Natural killer cell (primary cell): ENCODE measurements at regions not wholly inside any gene's neighbourhood (a gene's known extent, or its start where the extent isn't known, plus 50 kb on each side); places are given as distances from the start of the nearest gene placed in this dataset.

Source experiments
- ATAC-seq, 3 donors: fragments of 150-1000 bp in 2 of 3; fragments of 200-7000 bp in 1 of 3; cut with Tn5 transposase; 1 replicate in 1 of 3; 2 replicates in 2 of 3; pipeline ENCODE4 v1.10.0; 2021; ENCODE audit warnings: mild to moderate bottlenecking in 2 of 3, moderate library complexity in 2 of 3
- DNase-seq, 2 donors: peaks; one replicate each; pipeline versions ENCODE4 v3.0.0 to v3.0.0-alpha.2; 2013 to 2021; ENCODE audit warnings: mixed read lengths in 1 of 2
- H3K27ac ChIP-seq: one replicate; pipeline ENCODE4 v1.5.1; 2013; ENCODE audit warnings: mild to moderate bottlenecking, low read length
- H3K27me3 ChIP-seq: one replicate; pipeline ENCODE4 v1.6.1; 2013; ENCODE audit warnings: low read length; ENCODE audit not compliant: control insufficient read depth, insufficient read depth
- H3K36me3 ChIP-seq: one replicate; pipeline ENCODE4 v1.6.1; 2013; ENCODE audit warnings: low read length; ENCODE audit not compliant: control insufficient read depth, insufficient read depth
- H3K4me1 ChIP-seq: one replicate; pipeline ENCODE4 v1.6.1; 2013; ENCODE audit warnings: low read length; ENCODE audit not compliant: control insufficient read depth, insufficient read depth
- H3K4me3 ChIP-seq: one replicate; pipeline ENCODE4 v1.5.1; 2013; ENCODE audit warnings: low read length
- H3K9me3 ChIP-seq: one replicate; pipeline ENCODE4 v1.6.1; 2013; ENCODE audit warnings: low read length; ENCODE audit not compliant: control insufficient read depth, insufficient read depth
- H3K27ac Mint-ChIP-seq, 2 donors: one replicate each; pipeline ENCODE4 v1.8.0; 2022; ENCODE audit warnings: mild to moderate bottlenecking in 2 of 2, mixed read lengths in 2 of 2, moderate library complexity in 1 of 2
- H3K27me3 Mint-ChIP-seq, 2 donors: one replicate each; pipeline ENCODE4 v1.8.0; 2022; ENCODE audit warnings: low read depth in 2 of 2, mixed read lengths in 2 of 2
- H3K36me3 Mint-ChIP-seq: one replicate; pipeline ENCODE4 v1.8.0; 2022; ENCODE audit warnings: mixed read lengths
- H3K4me1 Mint-ChIP-seq, 2 donors: one replicate each; pipeline ENCODE4 v1.8.0; 2022; ENCODE audit warnings: mixed read lengths in 2 of 2
- H3K4me3 Mint-ChIP-seq: one replicate; pipeline ENCODE4 v1.8.0; 2022; ENCODE audit warnings: mild to moderate bottlenecking, moderate library complexity, mixed read lengths
- H3K9me3 Mint-ChIP-seq, 2 donors: one replicate each; pipeline ENCODE4 v1.8.0; 2022; ENCODE audit warnings: mixed read lengths in 2 of 2
- WGBS: methylation state at CpG from one replicate; pipeline ENCODE4 v1.1.7; 2013; ENCODE audit warnings: missing lambda C conversion rate; ENCODE audit not compliant: insufficient coverage; 5-methylcytosine and 5-hydroxymethylcytosine counted together
- intact Hi-C: fragments of 100-400 bp; cut with micrococcal nuclease; formaldehyde crosslinking; loops from one replicate; pipeline ENCODE4 v1.14.2; 2022
- TF ChIP-seq, protein P1 (sequence below): fragments of 200-600 bp; IDR thresholded peaks from one replicate; pipeline ENCODE4 v1.8.0; 2022; ENCODE audit warnings: antibody characterized with exemption

GRCh38 chr6:128827675-128828464, 55.1 kb upstream of the LAMA2 start:
- H3K36me3 Mint-ChIP-seq: no peaks in the 10 kb centered on the region
- H3K27ac Mint-ChIP-seq: no peak overlapping the region
- Histone ChIP-seq H3K4me1 (no peaks in the 10 kb centered on the region), H3K27me3 (no peaks in the 10 kb centered on the region), H3K36me3 (no peaks in the 10 kb centered on the region), H3K4me3 (no peak overlapping the region), H3K27ac (no peak overlapping the region), H3K9me3 (no peaks in the 10 kb centered on the region)
- no peaks in the 10 kb centered on the region for H3K4me1 Mint-ChIP-seq
- no peak overlapping the region for H3K4me3 Mint-ChIP-seq
- TF ChIP-seq, protein P1, sequence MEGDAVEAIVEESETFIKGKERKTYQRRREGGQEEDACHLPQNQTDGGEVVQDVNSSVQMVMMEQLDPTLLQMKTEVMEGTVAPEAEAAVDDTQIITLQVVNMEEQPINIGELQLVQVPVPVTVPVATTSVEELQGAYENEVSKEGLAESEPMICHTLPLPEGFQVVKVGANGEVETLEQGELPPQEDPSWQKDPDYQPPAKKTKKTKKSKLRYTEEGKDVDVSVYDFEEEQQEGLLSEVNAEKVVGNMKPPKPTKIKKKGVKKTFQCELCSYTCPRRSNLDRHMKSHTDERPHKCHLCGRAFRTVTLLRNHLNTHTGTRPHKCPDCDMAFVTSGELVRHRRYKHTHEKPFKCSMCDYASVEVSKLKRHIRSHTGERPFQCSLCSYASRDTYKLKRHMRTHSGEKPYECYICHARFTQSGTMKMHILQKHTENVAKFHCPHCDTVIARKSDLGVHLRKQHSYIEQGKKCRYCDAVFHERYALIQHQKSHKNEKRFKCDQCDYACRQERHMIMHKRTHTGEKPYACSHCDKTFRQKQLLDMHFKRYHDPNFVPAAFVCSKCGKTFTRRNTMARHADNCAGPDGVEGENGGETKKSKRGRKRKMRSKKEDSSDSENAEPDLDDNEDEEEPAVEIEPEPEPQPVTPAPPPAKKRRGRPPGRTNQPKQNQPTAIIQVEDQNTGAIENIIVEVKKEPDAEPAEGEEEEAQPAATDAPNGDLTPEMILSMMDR: no peak
- intact Hi-C loops: no loop called here
- DNase-seq: no peak
- peaks cover 2 to 11% of the 10 kb centered on the region in 2 donors for H3K9me3 Mint-ChIP-seq
- ATAC-seq: no peak
- H3K27me3 Mint-ChIP-seq: no peaks in the 10 kb centered on the region
- WGBS: 88% methylated on average over 4 of the region's 5 CpGs

GRCh38 chr6:128826606-128827005, 56.3 kb upstream of the LAMA2 start:
- Mint-ChIP-seq H3K36me3 (no peaks in the 10 kb centered on the region), H3K9me3 (peaks cover 2 to 7% of the 10 kb centered on the region in 2 donors), H3K27me3 (no peaks in the 10 kb centered on the region), H3K4me3 (no peak overlapping the region), H3K27ac (no peak overlapping the region), H3K4me1 (no peaks in the 10 kb centered on the region)
- Histone ChIP-seq H3K9me3 (no peaks in the 10 kb centered on the region), H3K4me1 (no peaks in the 10 kb centered on the region), H3K27me3 (no peaks in the 10 kb centered on the region), H3K4me3 (no peak overlapping the region), H3K36me3 (no peaks in the 10 kb centered on the region), H3K27ac (no peak overlapping the region)
- DNase-seq (no peak), ATAC-seq (no peak)
- TF ChIP-seq, protein P1: no peak
- intact Hi-C loops: no loop called here
- 62% methylated on average over 3 of the region's 3 CpGs for WGBS

- 100% methylated on average over 2 of the region's 3 CpGs for WGBS
- Histone ChIP-seq H3K27me3 (no peaks in the 10 kb centered on the region), H3K4me3 (no peak overlapping the region), H3K4me1 (no peaks in the 10 kb centered on the region), H3K36me3 (no peaks in the 10 kb centered on the region), H3K27ac (no peak overlapping the region), H3K9me3 (no peaks in the 10 kb centered on the region)
- Mint-ChIP-seq H3K4me1 (no peaks in the 10 kb centered on the region), H3K27me3 (no peaks in the 10 kb centered on the region), H3K4me3 (no peak overlapping the region), H3K36me3 (no peaks in the 10 kb centered on the region), H3K9me3 (no peaks in the 10 kb centered on the region), H3K27ac (no peak overlapping the region)
- no peak for DNase-seq
- intact Hi-C loops: no loop called here
- no peak for ATAC-seq
- TF ChIP-seq, protein P1: no peak
Observed at GRCh38 chr6:128822271-128822670, 60.7 kb upstream of the LAMA2 start.

DNA sequence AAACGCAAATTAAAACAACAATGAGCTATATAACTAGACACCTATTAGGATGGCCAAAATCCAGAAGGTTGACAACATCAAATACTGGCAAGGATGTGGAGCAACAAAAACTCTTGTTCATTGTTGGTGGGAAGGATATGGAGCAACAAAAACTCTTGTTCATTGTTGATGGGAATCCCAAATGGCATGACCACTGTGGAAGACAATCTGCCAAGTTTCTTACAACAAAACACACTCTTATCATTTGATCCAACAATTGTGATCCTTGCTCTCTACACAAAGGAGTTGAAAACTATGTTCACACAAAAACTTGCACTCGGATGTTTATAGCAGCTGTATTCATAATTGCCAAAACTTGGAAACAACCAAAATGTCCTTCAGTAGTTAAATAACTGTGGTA, 61.8 kb upstream of the LAMA2 start:
- ATAC-seq (no peak), DNase-seq (no peak)
- H3K27me3 Mint-ChIP-seq: no peaks in the 10 kb centered on the region
- no peak overlapping the region for H3K4me3 Mint-ChIP-seq
- TF ChIP-seq, protein P1: no peak
- H3K4me3 ChIP-seq: no peak overlapping the region
- H3K36me3 ChIP-seq: no peaks in the 10 kb centered on the region
- no peak overlapping the region for H3K27ac Mint-ChIP-seq
- H3K9me3 Mint-ChIP-seq: peaks cover 0 to 2% of the 10 kb centered on the region in 2 donors
- no peaks in the 10 kb centered on the region for H3K36me3 Mint-ChIP-seq
- H3K27me3 ChIP-seq: no peaks in the 10 kb centered on the region
- H3K4me1 ChIP-seq: no peaks in the 10 kb centered on the region
- no peak overlapping the region for H3K27ac ChIP-seq
- intact Hi-C loops: no loop called here
- WGBS: 83% methylated on average over 2 of the region's 2 CpGs
- no peaks in the 10 kb centered on the region for H3K4me1 Mint-ChIP-seq
- no peaks in the 10 kb centered on the region for H3K9me3 ChIP-seq
